ENCODE measurements at regions not wholly inside any gene's neighbourhood (a gene's known extent, or its start where the extent isn't known, plus 50 kb on each side); places are given as distances from the start of the nearest gene placed in this dataset.

- TF ChIP-seq SP1 (IDR thresholded peaks at IDR 0.05), result no peak
- TF ChIP-seq SP1 (CRISPR knock-in tag; IDR thresholded peaks at IDR 0.05), result no peak
- TF ChIP-seq ARHGAP35 (CRISPR knock-in tag; IDR thresholded peaks at IDR 0.05; ENCODE audit: borderline replicate concordance), result no peak
- TF ChIP-seq ZNF124 (CRISPR knock-in tag; IDR thresholded peaks at IDR 0.05), result no peak
- TF ChIP-seq GABPA (IDR thresholded peaks at IDR 0.05; ENCODE audit: low read depth, low read length), result no peak
- no peak for TF ChIP-seq GABPA (CRISPR knock-in tag; IDR thresholded peaks at IDR 0.05; ENCODE audit: low read depth)
- no peak for TF ChIP-seq RXRB (CRISPR knock-in tag; IDR thresholded peaks at IDR 0.05; ENCODE audit: borderline replicate concordance)
- no peak for TF ChIP-seq NFIC (IDR thresholded peaks at IDR 0.05; ENCODE audit: low read length)
- no peak for TF ChIP-seq REST (IDR thresholded peaks at IDR 0.05; ENCODE audit: borderline replicate concordance in 1 of 2, low read depth in 1 of 2, low read length in 2 of 2)
- no peak for TF ChIP-seq CBX2 (IDR thresholded peaks at IDR 0.05; ENCODE audit: low read depth, low read length)
- no peak for TF ChIP-seq CBX2 (CRISPR knock-in tag; IDR thresholded peaks at IDR 0.05; ENCODE audit: low read depth)
- TF ChIP-seq REPIN1 (CRISPR knock-in tag; IDR thresholded peaks at IDR 0.05; ENCODE audit: borderline replicate concordance, low read depth), result no peak
- TF ChIP-seq ZNF350 (CRISPR knock-in tag; IDR thresholded peaks at IDR 0.05; ENCODE audit: borderline replicate concordance, low read depth), result no peak
- TF ChIP-seq TBL1XR1 (IDR thresholded peaks at IDR 0.05; ENCODE audit: borderline replicate concordance, low read length, partially characterized antibody), result no peak
- TF ChIP-seq PTBP1 (IDR thresholded peaks at IDR 0.05; ENCODE audit: low read depth, low read length, poor library complexity, severe bottlenecking), result no peak
- no peak for TF ChIP-seq CREB3 (CRISPR knock-in tag; IDR thresholded peaks at IDR 0.05)
Observed at GRCh38 chr5:145233461-145233860, 601.7 kb downstream of the PRELID2 start.

All from HepG2 (cell line).